ENCODE measurements at regions not wholly inside any gene's neighbourhood (a gene's known extent, or its start where the extent isn't known, plus 50 kb on each side); places are given as distances from the start of the nearest gene placed in this dataset.
"Not testable (repeated sequence)": the region's sequence is repeated elsewhere in the genome, so short reads cannot be mapped to it uniquely, and the experiment has no call there.

GRCh38 chr20:41716436-41716835 is 98.3 kb upstream of the CHD6 start:
- no peak for DNase-seq

- DNase-seq = no peak
Measured at GRCh38 chr20:41715526-41715925, 97.3 kb upstream of the CHD6 start.

GRCh38 chr20:41714030-41714429 is 95.9 kb upstream of the CHD6 start:
- no peak for DNase-seq

- DNase-seq = no peak
Measured at GRCh38 chr20:41704896-41705295, 86.7 kb upstream of the CHD6 start.

GRCh38 chr20:41702647-41703046 is 84.5 kb upstream of the CHD6 start:
- no peak for DNase-seq

- DNase-seq = peak; percentile 61
Measured at GRCh38 chr20:41701588-41702348, 83.6 kb upstream of the CHD6 start.

GRCh38 chr20:41699673-41700072 is 81.5 kb upstream of the CHD6 start:
- DNase-seq = not testable (repeated sequence)

- DNase-seq = peak; percentile 55
Measured at GRCh38 chr20:41697861-41698559, 79.8 kb upstream of the CHD6 start.

- DNase-seq = no peak
Measured at GRCh38 chr20:41696428-41696827, 78.3 kb upstream of the CHD6 start.

GRCh38 chr20:41694796-41695195 is 76.6 kb upstream of the CHD6 start:
- no peak for DNase-seq

- peak; percentile 98 for DNase-seq
Measured at GRCh38 chr20:41693136-41693979, 75.2 kb upstream of the CHD6 start.

GRCh38 chr20:41692479-41693135 is 74.4 kb upstream of the CHD6 start:
- peak; percentile 99 for DNase-seq

GRCh38 chr20:41691443-41691842 is 73.3 kb upstream of the CHD6 start:
- no peak for DNase-seq

- no peak for DNase-seq
Measured at GRCh38 chr20:41690702-41691101, 72.5 kb upstream of the CHD6 start.

GRCh38 chr20:41686961-41687360 is 68.8 kb upstream of the CHD6 start:
- no peak for DNase-seq

GRCh38 chr20:41685145-41685544 is 67.0 kb upstream of the CHD6 start:
- DNase-seq = not testable (repeated sequence)

- DNase-seq = no peak
Measured at GRCh38 chr20:41678799-41679198, 60.6 kb upstream of the CHD6 start.

- DNase-seq = no peak
Measured at GRCh38 chr20:41672282-41672681, 54.1 kb upstream of the CHD6 start.

- DNase-seq = peak; percentile 12
Measured at GRCh38 chr20:41671143-41671542, 53.0 kb upstream of the CHD6 start.

GRCh38 chr20:41670631-41671030 is 52.5 kb upstream of the CHD6 start:
- no peak for DNase-seq

GRCh38 chr20:41669708-41670263 is 51.6 kb upstream of the CHD6 start:
- DNase-seq = no peak

GRCh38 chr20:41668057-41668749 is 50.0 kb upstream of the CHD6 start:
- DNase-seq = no peak
